GM12875 (cell line): ENCODE measurements at regions not wholly inside any gene's neighbourhood (a gene's known extent, or its start where the extent isn't known, plus 50 kb on each side); places are given as distances from the start of the nearest gene placed in this dataset.

Experiments
- H3K4me3 ChIP-seq: one replicate; pipeline ENCODE4 v1.5.1; 2011; ENCODE audit warnings: low read depth, low read length, control low read depth
- CTCF ChIP-seq: IDR thresholded peaks from 2 replicates; pipeline ENCODE4 v1.5.1; 2011; ENCODE audit warnings: low read depth, mild to moderate bottlenecking, control low read depth, inconsistent platforms, low read length, moderate library complexity, borderline replicate concordance; ENCODE audit not compliant: insufficient read depth

- no peak overlapping the region for H3K4me3 ChIP-seq
- TF ChIP-seq CTCF: no peak
Observed at GRCh38 chr4:154998284-154998683, 210.2 kb upstream of the NPY2R start.

GRCh38 chr4:154998773-154999172, 209.7 kb upstream of the NPY2R start:
- no peak overlapping the region for H3K4me3 ChIP-seq
- no peak for TF ChIP-seq CTCF

- H3K4me3 ChIP-seq: no peak overlapping the region
- TF ChIP-seq CTCF: no peak
Observed at GRCh38 chr4:154999950-155000578, 208.4 kb upstream of the NPY2R start.

- no peak for TF ChIP-seq CTCF
- no peak overlapping the region for H3K4me3 ChIP-seq
Observed at GRCh38 chr4:155001251-155001650, 207.2 kb upstream of the NPY2R start.

GRCh38 chr4:155005395-155006090, 202.9 kb upstream of the NPY2R start:
- no peak overlapping the region for H3K4me3 ChIP-seq
- no peak for TF ChIP-seq CTCF

- no peak for TF ChIP-seq CTCF
- H3K4me3 ChIP-seq: no peak overlapping the region
Observed at GRCh38 chr4:155007660-155008176, 200.7 kb upstream of the NPY2R start.

GRCh38 chr4:155008389-155008788, 200.0 kb upstream of the NPY2R start:
- no peak overlapping the region for H3K4me3 ChIP-seq
- TF ChIP-seq CTCF: no peak
